ENCODE measurements at regions not wholly inside any gene's neighbourhood (a gene's known extent, or its start where the extent isn't known, plus 50 kb on each side); places are given as distances from the start of the nearest gene placed in this dataset.
"Not testable (repeated sequence)": the region's sequence is repeated elsewhere in the genome, so short reads cannot be mapped to it uniquely, and the experiment has no call there.

DNA sequence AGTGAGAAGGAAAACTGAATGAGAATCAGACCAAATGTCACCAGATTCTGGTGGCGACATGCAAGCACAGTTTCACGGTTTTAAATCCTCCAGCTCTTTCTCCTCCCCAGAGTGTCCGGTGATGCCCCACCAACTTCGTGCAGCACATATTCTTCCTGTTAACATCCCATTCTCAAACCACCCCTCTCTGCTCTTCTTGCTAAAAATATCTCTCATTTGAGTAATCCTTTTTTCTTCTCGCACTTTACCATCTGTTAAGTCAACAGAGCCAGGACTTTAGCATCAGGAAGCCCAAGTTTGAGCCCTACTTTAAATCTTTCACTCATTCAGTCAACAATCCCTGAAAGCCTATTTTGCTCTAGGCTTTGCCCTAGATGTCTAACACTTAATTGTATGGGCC, 68.2 kb upstream of the VGLL4 start:
- dilution Hi-C loops (cut with MboI; ENCODE audit: extremely low pct_ligation_motif_present, low sequenced_read_pairs): no loop called here
- Histone ChIP-seq H2AFZ (ENCODE audit: control insufficient read depth, low read length) (peak overlapping the region; percentile 16), H3K4me2 (ENCODE audit: control insufficient read depth, extremely low read depth, insufficient read depth, low read depth, low read length) (peak overlapping the region; percentile 99), H3K4me1 (ENCODE audit: control insufficient read depth, extremely low read depth, insufficient read depth, low read length) (peaks cover 40% of the 10 kb centered on the region), H3K27ac (ENCODE audit: control insufficient read depth, insufficient read depth, low read length) (peak overlapping the region; percentile 92), H4K20me1 (ENCODE audit: control insufficient read depth, extremely low read depth, insufficient read depth, low read length) (peaks cover 6% of the 10 kb centered on the region), H3K79me2 (ENCODE audit: control insufficient read depth, insufficient read depth, low read length) (peaks cover 93% of the 10 kb centered on the region), H3K27me3 (ENCODE audit: control insufficient read depth, extremely low read depth, insufficient read depth, low read length) (no peaks in the 10 kb centered on the region), H3K9ac (ENCODE audit: control insufficient read depth, extremely low read depth, insufficient read depth, low read length) (peak overlapping the region; percentile 65), H3K9me3 (ENCODE audit: control insufficient read depth, low read depth, low read length) (peaks cover 5% of the 10 kb centered on the region), H3K4me3 (ENCODE audit: control insufficient read depth in 2 of 3, extremely low read depth in 1 of 3, insufficient read depth in 2 of 3, low read depth in 1 of 3, low read length in 3 of 3) (peak overlapping the region in 2 of 3 experiments; percentile 63 to 68), H3K9me1 (ENCODE audit: control insufficient read depth, extremely low read depth, insufficient read depth, low read length) (peaks cover 4% of the 10 kb centered on the region), H3K36me3 (ENCODE audit: control insufficient read depth in 2 of 2, extremely low read depth in 1 of 2, insufficient read depth in 2 of 2, low read length in 2 of 2) (peaks cover 0 to 2% of the 10 kb centered on the region in 2 experiments)
- DNase-seq (ENCODE audit: low read depth, low spot score) (no peak), FAIRE-seq (no peak)
- TF ChIP-seq, protein P1, sequence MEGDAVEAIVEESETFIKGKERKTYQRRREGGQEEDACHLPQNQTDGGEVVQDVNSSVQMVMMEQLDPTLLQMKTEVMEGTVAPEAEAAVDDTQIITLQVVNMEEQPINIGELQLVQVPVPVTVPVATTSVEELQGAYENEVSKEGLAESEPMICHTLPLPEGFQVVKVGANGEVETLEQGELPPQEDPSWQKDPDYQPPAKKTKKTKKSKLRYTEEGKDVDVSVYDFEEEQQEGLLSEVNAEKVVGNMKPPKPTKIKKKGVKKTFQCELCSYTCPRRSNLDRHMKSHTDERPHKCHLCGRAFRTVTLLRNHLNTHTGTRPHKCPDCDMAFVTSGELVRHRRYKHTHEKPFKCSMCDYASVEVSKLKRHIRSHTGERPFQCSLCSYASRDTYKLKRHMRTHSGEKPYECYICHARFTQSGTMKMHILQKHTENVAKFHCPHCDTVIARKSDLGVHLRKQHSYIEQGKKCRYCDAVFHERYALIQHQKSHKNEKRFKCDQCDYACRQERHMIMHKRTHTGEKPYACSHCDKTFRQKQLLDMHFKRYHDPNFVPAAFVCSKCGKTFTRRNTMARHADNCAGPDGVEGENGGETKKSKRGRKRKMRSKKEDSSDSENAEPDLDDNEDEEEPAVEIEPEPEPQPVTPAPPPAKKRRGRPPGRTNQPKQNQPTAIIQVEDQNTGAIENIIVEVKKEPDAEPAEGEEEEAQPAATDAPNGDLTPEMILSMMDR (optimal IDR thresholded peaks at IDR 0.05 in 1 of 3, IDR thresholded peaks at IDR 0.05 in 1 of 3, conservative IDR thresholded peaks at IDR 0.05 in 1 of 3; ENCODE audit: extremely low read depth in 1 of 3, insufficient read depth in 2 of 3, low read length in 3 of 3): no peak
- TF ChIP-seq EZH2 (IDR thresholded peaks at IDR 0.05; ENCODE audit: low read length): no peak

DNA sequence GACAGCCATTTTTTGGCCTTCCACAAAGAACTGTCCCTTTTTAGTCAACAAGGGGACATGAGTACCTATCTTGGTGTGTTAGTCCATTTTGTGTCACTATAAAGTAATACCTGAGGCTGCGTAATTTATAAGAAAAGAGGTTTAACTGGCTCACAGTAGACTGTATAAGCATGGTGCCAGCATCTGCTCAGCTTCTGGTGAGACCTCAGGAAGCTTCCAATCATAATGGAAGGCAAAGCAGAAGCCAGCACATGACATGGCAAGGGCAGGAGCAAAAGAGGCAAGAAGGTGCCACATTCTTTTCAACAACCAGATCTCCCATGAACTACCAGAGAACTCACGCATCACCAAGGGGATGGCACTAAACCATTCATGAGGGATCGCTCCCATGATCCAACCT, 66.1 kb upstream of the VGLL4 start:
- peaks cover 93% of the 10 kb centered on the region for H3K79me2 ChIP-seq (ENCODE audit: control insufficient read depth, insufficient read depth, low read length)
- no peaks in the 10 kb centered on the region for H3K27me3 ChIP-seq (ENCODE audit: control insufficient read depth, extremely low read depth, insufficient read depth, low read length)
- H3K9me1 ChIP-seq (ENCODE audit: control insufficient read depth, extremely low read depth, insufficient read depth, low read length): peaks cover 4% of the 10 kb centered on the region
- no peak overlapping the region for H3K27ac ChIP-seq (ENCODE audit: control insufficient read depth, insufficient read depth, low read length)
- TF ChIP-seq, protein P1 (optimal IDR thresholded peaks at IDR 0.05 in 1 of 3, IDR thresholded peaks at IDR 0.05 in 1 of 3, conservative IDR thresholded peaks at IDR 0.05 in 1 of 3; ENCODE audit: extremely low read depth in 1 of 3, insufficient read depth in 2 of 3, low read length in 3 of 3): no peak
- no peak for TF ChIP-seq EZH2 (IDR thresholded peaks at IDR 0.05; ENCODE audit: low read length)
- no peak overlapping the region for H2AFZ ChIP-seq (ENCODE audit: control insufficient read depth, low read length)
- H3K4me2 ChIP-seq (ENCODE audit: control insufficient read depth, extremely low read depth, insufficient read depth, low read depth, low read length): no peak overlapping the region
- H3K4me1 ChIP-seq (ENCODE audit: control insufficient read depth, extremely low read depth, insufficient read depth, low read length): peaks cover 30% of the 10 kb centered on the region
- FAIRE-seq (no peak), DNase-seq (ENCODE audit: low read depth, low spot score) (no peak)
- H4K20me1 ChIP-seq (ENCODE audit: control insufficient read depth, extremely low read depth, insufficient read depth, low read length): peaks cover 4% of the 10 kb centered on the region
- dilution Hi-C loops (cut with MboI; ENCODE audit: extremely low pct_ligation_motif_present, low sequenced_read_pairs): no loop called here
- peaks cover 5% of the 10 kb centered on the region for H3K9me3 ChIP-seq (ENCODE audit: control insufficient read depth, low read depth, low read length)
- H3K9ac ChIP-seq (ENCODE audit: control insufficient read depth, extremely low read depth, insufficient read depth, low read length): no peak overlapping the region
- H3K36me3 ChIP-seq (ENCODE audit: control insufficient read depth in 2 of 2, extremely low read depth in 1 of 2, insufficient read depth in 2 of 2, low read length in 2 of 2): peaks cover 0 to 6% of the 10 kb centered on the region in 2 experiments
- no peak overlapping the region for H3K4me3 ChIP-seq (ENCODE audit: control insufficient read depth in 2 of 3, extremely low read depth in 1 of 3, insufficient read depth in 2 of 3, low read depth in 1 of 3, low read length in 3 of 3)

DNA sequence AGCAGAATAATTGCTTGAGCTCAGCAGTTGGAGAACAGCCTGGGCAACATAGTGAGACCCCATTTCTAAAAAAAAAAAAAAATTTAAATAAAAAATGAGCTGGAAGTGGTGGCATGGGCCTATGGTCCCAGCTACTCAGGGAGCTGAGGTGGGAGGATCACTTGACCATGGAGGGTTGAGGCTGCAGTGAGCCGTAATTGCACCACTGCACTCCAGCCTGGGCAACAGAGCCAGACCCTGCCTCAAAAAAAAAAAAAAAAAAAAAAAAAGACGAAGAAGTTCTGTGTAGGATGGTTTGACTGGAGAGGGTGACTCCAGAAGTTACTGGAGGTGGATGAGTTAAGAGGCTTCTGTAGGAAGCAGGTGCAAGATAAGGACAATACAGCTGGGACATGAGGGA, 63.4 kb upstream of the VGLL4 start:
- H3K4me3 ChIP-seq (ENCODE audit: control insufficient read depth in 2 of 3, extremely low read depth in 1 of 3, insufficient read depth in 2 of 3, low read depth in 1 of 3, low read length in 3 of 3); H4K20me1 ChIP-seq (ENCODE audit: control insufficient read depth, extremely low read depth, insufficient read depth, low read length); H3K27ac ChIP-seq (ENCODE audit: control insufficient read depth, insufficient read depth, low read length); H3K4me2 ChIP-seq (ENCODE audit: control insufficient read depth, extremely low read depth, insufficient read depth, low read depth, low read length); H3K36me3 ChIP-seq (ENCODE audit: control insufficient read depth in 2 of 2, extremely low read depth in 1 of 2, insufficient read depth in 2 of 2, low read length in 2 of 2); H3K9me3 ChIP-seq (ENCODE audit: control insufficient read depth, low read depth, low read length); H3K9ac ChIP-seq (ENCODE audit: control insufficient read depth, extremely low read depth, insufficient read depth, low read length); H3K27me3 ChIP-seq (ENCODE audit: control insufficient read depth, extremely low read depth, insufficient read depth, low read length); dilution Hi-C loops (cut with MboI; ENCODE audit: extremely low pct_ligation_motif_present, low sequenced_read_pairs); H2AFZ ChIP-seq (ENCODE audit: control insufficient read depth, low read length); DNase-seq (ENCODE audit: low read depth, low spot score); FAIRE-seq; H3K9me1 ChIP-seq (ENCODE audit: control insufficient read depth, extremely low read depth, insufficient read depth, low read length): not testable (repeated sequence)
- Histone ChIP-seq H3K4me1 (ENCODE audit: control insufficient read depth, extremely low read depth, insufficient read depth, low read length) (peaks cover 19% of the 10 kb centered on the region), H3K79me2 (ENCODE audit: control insufficient read depth, insufficient read depth, low read length) (peaks cover 89% of the 10 kb centered on the region)

All from keratinocyte (primary cell).